ENCODE measurements at regions not wholly inside any gene's neighbourhood (a gene's known extent, or its start where the extent isn't known, plus 50 kb on each side); places are given as distances from the start of the nearest gene placed in this dataset.

DNA sequence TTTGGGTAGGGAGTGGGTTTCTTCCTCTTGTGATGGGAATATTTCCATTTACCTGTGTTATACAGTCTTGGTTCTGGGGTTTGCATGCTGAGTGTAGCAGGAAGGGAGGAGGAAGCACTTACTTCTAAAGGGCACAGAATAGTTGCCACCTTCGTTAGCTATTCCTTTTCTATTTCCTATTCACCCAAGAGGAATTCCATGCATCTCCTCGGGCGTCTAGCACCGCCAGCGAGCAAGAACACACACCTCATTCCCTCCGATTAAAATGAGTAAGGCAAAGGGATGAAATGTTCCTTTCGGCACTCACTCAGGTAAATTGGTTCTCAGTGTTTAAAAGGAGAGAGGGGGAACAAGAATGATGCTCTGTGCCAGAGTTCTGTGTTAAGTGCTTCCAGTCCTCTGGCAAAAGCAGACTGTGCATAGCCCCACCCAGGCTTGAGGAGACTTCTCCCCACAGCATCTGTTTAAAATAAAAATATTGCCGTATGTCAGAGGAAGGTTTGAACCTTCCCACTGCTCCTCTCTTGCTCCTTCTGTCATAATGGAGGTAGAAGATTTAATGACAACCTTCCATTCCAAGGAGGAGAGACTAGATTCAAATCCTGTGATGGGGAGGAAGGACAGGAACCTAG lies 351.4 kb downstream of the PTTG2 start:
- DNase-seq (ENCODE audit: low read depth in 2 of 2), result no peak

DNA sequence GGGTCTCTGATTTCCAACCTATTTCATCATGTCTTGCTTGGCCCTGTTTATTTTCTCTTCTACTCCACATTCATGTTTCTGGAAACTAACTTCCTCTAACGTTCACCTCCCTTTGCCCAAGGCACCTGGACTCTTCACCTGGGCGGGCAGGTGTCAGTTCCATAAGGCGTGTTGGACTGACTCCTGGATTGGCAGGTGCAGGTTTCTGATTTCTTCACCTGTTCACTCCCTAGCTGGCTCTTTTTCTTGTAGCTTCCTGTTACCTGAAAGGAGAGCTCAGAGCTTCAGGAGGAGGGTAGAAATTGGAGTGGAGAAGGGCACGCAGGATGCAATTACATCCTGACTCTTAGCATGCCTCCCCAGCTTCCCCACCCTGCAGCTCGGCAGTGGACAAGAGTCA lies 350.8 kb upstream of the KLF3 start:
- DNase-seq (ENCODE audit: low read depth in 2 of 2), result no peak

DNA sequence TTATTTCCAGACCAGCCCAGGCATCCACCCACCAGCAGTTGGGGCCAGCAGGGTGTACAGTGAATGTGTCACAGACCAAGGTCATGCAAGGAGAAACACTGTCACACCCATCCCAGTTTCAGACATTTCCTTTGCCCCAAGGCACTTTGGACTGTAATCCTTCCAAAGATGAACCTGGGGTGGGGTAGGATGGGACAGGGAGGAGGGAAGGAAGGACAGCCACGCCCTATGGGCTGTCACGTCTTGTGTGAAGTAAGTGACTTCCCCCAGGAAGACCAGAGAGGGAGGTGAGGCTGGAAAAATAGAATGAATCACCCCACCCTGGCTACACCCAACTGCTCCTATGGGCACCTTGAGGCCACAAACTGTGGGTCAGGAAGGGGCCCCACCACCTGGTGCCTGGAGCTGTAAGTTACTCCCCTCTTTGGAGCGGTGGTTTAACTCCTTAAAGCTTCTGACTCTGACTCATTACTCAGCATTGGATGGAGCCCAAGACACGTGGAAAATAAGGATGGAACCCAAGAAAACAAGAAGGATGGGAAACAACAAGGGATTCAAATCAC lies 349.9 kb upstream of the KLF3 start:
- DNase-seq (ENCODE audit: low read depth in 2 of 2), result no peak

DNA sequence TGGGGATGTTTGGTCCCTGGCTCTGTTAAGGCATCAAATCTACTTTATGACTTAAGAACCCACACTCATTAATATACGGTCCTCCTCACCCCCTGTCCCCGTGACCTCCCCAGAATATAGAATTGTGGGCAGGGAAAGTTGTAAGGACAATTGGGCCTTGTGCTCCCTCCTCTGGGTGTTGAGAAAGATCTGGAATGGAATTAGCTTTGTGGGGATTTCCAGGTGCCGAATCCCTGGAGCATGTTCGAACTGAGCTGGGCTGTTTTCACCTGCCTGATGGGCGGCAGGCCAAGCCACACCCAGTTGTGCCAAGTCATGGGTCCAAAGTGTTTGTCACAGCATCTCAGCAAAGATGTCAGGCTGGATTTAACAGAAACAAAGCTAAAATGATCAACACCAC lies 349.3 kb upstream of the KLF3 start:
- DNase-seq (ENCODE audit: low read depth in 2 of 2), result no peak

DNA sequence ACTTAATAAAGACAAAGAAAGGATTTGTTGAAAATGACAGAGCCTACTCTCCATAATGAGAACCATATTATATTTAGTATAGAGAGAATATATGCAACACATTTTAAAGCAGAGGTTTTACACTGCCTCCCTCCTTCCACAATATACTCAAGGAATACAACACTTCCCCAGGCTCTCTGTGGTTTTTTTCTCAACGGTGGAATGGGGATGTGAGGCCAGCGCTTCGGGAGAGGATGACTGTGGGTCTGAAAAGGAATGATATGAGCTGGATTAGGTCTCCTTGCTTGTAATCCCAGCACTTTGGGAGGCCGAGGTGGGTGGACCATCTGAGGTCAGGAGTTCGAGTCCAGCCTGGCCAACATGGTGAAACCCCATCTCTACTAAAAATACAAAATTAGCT lies 348.7 kb upstream of the KLF3 start:
- no peak for DNase-seq (ENCODE audit: low read depth in 2 of 2)

DNA sequence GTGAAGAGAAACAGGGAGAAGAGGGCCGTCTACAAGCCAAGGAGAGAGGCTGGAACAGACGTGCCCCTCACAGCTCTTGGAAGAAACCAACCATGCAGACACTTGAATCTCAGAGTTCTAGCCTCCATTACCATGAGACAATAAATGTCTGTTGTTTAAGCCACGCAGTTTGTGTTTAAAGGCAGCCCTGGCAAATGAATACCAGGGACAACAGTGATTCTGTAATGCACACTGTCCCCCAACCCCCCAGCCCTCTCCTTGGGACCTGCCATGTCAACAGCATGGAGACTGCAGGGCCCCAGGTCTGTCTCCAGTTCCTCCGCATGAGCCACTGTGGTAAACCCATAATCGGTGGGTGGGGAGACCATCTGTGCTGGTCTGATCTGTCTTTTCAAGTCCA lies 348.0 kb upstream of the KLF3 start:
- no peak for DNase-seq (ENCODE audit: low read depth in 2 of 2)

DNA sequence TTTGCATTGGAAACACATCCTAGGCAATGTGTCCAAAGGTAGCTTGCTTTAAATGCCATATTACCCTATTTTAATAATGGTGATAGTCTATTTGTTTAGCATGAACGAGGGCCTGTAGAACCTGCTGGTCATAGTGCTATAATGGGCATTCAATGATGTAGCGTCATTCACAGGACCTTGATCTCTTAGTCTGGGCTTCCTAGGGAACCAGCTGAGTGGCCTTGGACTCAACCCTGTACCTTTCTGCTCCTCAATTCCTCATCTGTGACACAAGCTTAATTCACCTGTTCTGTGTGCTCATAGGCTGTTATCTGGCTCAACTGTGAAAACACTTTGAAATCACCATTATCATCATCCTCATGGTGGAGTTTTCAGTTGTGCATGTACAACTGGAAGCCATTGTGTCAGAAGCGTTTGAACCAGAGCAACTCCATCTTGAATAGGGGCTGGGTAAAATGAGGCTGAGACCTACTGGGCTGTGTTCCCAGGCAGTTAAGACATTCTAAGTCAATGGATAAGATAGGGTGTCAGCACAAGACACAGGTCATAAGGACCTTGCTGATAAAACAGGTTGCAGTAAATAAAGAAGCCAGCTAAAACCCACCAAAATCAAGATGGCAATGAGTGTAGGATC lies 346.8 kb upstream of the KLF3 start:
- DNase-seq (ENCODE audit: low read depth in 2 of 2), result no peak

DNA sequence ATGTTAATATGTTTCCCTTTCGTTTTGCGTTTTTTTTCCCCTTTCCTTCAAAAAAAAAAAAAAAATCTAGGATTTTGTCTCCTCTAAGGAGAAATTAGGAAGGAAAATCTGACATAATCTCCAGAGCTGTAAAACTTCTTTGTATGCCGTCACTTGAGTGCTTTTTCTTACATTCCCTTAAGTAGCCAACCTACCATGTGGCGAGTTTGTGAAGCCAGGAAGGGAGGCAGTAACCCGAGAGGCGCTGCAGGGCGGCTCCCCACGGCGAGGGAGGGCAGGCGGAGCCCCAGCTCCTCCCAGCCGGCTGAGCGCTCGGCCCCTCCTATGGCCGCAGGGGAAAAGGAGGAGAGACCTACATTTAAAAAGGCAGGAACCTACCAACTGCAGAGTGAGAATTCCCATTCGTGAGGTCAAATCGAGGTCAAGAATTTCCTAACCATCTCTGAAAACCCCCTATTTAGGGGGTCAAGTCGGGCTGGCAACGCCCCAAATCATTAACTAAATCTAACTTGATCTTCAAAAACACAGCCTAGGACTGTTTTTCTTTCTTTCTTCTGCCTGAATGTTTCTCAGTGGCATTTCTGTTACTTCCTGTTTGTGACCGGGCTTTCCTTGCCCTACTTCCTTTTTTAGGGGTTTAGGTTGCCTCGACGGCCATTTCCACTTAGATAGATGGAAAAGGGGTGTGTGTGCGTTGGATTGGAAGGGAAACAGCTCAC lies 345.1 kb upstream of the KLF3 start:
- DNase-seq (ENCODE audit: low read depth in 2 of 2), result peak; percentile 48 to 56

DNA sequence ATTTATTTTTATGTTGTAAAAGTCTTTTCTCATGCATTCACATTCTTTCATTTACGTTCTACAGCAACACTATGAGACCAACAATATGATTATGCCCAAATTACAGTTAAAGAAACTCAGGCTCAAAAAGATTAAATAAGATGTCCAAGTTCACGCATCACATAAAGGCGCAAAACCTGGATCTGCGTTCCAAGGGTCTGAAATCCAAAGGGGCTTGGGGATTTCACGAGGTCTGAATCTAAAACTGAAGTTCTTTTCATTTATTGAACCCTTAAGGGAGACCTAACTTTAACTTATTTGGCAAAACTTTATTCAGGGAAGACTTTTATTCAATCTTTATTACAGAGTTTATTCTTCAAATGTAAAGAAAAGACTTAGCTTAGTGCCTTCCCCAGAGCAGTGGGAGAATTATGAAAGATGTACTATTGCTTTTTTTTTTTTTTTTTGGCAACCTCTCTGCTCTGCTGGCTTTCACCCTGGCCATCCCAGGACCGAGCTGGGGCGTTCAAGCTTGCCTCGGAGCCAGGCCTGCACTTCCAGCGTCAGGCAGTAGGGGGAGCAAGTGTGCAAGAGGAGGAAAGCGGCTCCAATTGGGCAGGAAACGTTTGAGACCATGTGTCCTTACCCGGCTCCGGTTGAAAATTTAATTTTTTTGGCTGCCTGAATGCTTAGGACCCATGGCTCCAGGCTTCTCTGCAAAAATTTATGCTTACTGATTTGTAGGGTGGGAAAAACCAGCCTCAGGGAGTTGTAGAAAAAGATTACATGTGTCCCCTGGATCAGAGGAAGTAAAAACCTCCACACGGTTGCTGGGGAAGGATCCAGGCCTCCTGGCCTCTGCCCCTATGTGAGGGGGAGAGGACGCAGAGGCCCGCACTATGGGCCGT lies 344.3 kb upstream of the KLF3 start:
- peak; percentile 95 for DNase-seq (ENCODE audit: low read depth in 2 of 2)

DNA sequence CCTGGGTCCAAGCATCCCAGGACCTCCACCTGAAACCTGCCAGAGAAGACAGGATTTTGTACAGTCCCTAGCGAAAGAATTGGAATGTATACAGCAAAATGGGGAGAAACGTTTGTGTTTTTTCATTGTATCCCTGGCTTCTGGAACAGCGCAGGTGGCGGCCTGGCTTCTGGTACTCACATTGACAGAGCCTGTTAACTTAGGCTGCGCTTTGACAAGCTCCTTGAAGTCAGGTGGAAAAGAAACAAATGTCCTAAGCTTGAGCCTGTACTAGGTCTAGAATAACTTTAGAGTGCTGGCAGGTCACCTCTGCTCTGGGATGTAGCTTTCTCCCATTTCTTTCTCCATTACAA lies 343.7 kb upstream of the KLF3 start:
- no peak for DNase-seq (ENCODE audit: low read depth in 2 of 2)

DNA sequence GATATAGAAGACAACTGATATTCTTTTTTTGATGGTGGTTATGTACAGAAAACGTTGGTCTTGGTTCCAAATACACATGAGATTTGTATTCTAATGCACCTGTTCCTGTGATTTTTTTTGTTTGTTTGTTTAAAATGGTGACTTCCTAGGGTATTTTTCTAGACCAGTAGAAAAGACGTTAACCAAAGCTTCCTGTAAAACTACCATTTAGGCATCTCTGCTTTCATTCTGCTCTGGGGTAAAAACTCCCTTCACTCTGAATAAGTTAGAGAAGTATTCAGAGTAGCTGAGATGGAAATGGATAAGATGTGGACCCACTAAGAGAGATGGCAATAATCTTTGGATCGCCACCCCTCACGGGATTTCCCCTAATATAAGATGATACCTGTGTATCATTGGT lies 343.2 kb upstream of the KLF3 start:
- DNase-seq (ENCODE audit: low read depth in 2 of 2), result no peak

DNA sequence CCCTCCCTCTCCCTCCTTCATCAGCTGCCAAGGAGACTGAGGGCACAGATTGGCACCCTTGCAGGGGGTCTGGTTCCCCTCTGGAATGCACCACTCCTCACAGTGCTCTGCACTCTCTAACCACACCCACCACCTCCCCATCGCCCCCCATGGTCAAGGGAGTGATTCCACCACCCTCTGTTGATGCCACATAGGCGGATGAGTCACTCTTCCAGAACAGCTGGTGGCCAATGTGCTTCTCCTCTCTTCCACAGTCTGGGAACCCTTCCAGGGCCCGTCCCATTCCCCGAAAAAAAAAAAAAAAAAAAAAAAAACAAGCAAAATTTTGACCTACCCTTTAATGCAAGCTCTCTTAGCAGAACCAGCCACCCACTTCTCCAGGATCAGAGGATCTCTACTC lies 341.3 kb upstream of the KLF3 start:
- no peak for DNase-seq (ENCODE audit: low read depth in 2 of 2)

DNA sequence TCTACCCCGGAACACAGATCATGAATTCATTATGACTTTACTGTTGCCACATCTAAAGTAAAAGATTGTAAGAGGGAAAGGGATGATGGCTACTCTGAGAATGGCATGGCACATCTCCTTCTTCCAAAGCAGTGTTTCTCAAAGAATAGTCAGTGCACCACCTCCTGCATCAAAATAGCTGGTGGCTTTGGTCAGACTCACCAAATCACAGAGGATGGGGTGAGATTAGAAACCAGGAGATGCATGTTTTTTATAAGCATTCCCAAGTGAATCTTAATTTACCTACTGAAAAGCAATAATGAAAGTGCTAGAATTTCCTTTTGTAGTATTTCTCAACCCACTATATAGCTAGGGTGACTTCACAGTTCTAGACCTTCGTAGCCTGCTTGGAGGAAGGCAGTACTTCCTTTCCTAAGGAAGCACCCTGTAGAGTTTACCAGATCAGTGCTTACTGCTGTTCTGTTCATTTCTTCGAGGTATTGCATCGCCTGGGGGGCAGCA lies 340.8 kb upstream of the KLF3 start:
- no peak for DNase-seq (ENCODE audit: low read depth in 2 of 2)

DNA sequence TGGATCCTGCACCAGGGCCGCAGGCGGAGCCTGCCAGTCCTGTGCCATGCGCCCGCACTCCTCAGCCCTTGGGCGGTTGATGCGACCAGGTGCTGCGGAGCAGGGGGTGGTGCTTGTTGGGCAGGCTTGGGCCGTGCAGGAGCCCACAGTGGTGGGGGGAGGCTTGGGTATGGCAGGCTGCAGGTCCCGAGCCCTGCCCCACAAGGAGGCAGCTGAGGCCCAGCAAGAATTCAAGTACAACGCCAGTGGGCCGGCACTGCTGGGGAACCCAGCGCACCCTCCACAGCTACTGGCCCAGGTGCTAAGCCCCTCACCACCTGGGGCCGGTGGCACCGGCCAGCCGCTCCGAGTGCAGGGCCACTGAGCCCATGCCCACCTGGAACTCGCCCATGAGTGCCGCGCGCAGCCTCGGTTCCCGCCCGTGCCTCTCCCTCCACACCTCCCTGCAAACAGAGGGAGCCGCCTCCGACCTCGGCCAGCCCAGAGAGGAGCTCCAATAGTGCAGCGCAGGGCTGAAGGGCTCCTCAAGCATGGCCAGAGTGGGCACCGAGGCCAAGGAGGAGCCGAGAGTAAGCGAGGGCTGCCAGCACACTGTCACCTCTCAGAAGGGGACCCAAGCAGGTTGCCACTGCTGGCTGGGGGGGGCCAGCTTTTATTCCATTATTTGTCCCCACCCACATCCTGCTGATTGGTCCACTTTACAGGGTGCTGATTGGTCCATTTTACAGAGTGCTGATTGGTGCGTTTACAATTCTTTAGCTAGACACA lies 339.0 kb upstream of the KLF3 start:
- DNase-seq (ENCODE audit: low read depth in 2 of 2), result no peak

DNA sequence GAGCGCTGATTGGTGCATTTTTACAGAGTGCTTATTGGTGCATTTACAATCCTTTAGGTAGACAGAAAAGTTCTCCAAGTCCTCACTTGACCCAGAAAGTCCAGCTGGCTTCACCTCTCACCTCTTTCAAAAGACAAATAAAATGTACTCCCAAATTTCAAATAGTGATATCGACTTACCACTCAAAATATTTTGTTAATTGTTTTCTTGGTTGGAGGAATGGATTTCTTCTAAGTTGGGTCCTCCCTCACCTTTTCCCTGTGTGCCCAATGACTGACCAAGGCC lies 338.4 kb upstream of the KLF3 start:
- DNase-seq (ENCODE audit: low read depth in 2 of 2), result no peak

DNA sequence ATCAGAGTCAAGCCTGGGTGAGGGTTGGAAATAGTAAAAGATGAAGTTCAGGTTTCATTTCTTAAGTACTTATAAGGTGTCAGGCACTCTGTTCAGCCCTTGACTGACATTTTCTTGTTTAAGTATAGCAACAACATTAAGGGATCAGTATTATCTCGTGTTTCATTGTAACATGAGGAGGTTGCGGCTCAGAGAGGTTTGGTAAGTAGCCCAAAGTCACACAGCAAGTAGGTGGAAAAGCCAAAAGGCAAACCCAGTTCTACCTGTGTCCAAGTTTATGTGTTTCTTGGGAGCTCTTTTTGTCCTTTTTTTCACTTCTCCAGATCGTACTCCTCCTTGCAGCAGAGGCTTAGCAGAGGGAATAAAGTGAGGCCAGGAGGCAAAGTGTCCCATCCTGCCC lies 337.5 kb upstream of the KLF3 start:
- no peak for DNase-seq (ENCODE audit: low read depth in 2 of 2)

DNA sequence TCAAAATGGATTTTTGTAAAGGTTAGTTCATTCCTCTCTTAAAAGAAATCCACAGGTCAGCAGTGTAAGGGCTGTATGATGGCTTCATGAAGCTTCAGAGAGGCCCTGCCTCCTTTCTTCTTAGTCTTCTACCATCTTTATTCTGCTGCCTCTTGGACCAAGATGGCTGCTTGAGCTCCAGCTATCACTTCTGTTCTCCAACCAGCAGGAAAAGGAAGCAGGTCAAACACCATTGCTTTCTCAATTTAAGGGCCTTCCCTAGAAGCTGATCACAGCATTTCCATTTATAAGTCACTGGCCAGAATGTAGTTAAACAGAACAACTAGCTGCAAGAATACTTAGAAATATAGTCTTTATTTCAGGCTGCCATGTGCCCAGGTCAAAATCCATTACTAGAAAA lies 336.8 kb upstream of the KLF3 start:
- no peak for DNase-seq (ENCODE audit: low read depth in 2 of 2)

DNA sequence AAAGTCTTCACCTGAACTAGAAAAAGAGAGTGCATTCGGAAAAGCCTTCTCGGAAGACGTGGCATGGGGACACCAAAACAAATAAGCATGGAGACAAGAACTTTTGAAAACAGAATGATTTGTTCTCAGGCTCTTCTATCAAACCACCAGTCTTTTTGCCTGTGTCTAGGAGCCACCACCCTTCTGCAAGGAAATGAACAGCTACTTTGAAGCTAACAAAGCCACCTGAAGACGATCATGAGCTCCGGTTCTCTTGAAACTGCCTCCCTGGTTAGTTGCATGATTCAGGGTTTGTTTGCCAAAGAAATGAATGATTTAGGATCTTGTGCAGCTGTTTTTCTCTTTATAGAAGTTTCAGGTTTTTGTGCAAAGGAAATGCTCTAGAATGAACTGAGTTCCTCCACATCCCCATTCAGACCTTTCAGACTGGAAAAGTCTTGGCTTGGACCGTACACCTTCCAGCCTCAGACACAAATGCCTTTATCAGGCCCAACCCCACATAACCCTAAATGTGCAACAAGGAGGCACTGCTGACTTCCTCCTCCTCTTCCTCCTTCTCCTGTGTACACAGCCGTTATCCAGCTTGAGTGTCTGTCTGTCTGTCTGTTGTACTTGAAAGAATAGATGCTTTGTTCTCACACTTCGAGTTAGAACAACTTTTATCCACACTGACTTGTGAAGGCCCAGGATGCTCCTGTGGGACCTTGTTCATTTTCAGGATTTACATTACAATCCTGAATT lies 334.8 kb upstream of the KLF3 start:
- no peak for DNase-seq (ENCODE audit: low read depth in 2 of 2)

DNA sequence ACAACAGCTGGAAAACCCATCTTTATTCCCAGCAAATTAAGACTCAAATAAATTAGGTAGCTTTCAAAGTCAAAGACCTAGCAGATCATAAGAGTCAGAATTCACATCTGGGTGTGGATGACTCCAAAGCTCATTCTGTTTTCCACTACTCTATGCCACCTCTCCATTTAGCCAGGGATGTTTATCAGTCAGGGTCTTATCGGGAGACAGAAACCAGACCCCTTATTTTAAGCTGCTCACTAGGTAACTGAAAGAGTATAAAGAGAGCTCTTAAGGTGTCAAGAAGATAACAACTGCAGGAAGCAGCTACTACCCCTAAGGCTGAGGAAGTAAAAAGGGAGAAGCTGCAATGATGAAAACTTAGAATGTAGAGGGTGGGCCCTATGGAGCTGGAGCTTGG lies 333.7 kb upstream of the KLF3 start:
- no peak for DNase-seq (ENCODE audit: low read depth in 2 of 2)

DNA sequence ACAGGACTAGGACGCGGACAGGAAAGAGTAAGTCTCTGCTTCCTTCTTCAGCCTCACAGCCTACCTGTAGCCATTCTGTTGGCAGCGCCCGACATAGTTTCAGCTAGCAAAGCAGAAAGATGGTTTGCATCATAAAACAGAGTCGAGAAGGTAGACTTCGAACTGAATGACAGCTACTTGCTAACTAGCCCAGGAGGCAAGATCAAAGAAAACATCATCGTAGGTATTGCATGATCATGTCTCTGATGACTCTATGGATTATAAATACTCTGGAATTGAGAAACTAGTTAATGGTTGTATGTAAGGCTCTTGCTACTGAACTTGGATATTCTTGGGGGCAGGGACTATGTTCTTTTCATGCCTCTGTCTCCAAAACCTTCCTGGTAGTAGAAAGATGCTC lies 333.1 kb upstream of the KLF3 start:
- DNase-seq (ENCODE audit: low read depth in 2 of 2), result no peak

DNA sequence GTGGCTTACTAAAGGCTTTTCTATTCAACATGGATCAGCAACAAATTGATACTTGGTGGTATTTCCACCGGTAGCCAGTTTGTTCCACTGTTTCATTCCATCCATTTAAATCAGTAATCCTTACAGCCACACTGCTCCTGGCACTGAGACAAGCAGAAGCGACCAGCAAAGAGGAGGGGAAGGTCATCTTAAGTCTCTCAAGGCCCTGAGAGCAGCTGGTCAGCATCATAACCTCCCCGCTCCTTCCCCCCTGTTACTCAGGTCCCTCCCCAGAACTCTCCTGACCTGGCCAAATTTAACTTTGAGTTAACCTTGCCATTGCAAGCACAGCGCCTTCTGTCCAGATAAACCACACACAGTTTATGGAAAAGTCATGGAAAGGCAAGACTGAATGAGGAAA lies 331.3 kb upstream of the KLF3 start:
- no peak for DNase-seq (ENCODE audit: low read depth in 2 of 2)

Data from activated CD4-positive, alpha-beta T cell treated with anti-CD3 and anti-CD28 coated beads for 24 hours (primary cell).